ENCODE measurements at regions not wholly inside any gene's neighbourhood (a gene's known extent, or its start where the extent isn't known, plus 50 kb on each side); places are given as distances from the start of the nearest gene placed in this dataset.
"Not testable (repeated sequence)": the region's sequence is repeated elsewhere in the genome, so short reads cannot be mapped to it uniquely, and the experiment has no call there.

DNA sequence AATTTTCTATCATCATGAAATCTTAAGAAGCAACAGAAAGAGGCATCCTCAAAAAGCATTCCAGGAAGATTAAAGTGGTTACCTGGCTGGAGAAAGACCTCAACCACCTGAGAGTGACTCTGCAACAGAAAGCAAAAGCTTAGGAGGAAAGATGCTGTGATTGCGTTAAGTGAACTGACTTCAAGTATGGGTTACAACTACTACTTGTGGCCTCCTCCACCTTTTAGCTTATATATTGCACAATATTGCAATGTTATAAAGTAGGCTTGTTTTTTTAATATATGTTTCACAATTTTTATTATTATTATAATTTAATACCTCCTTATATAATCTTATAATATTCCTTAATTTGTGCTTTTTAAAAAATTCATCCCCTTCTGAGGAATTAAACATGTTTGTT, 1407.5 kb downstream of the KCNT2 start:
- no peak for DNase-seq (ENCODE audit: low spot score)

- no peak for DNase-seq (ENCODE audit: low spot score)
Measured at GRCh38 chr1:195197116-195197515, 1411.1 kb downstream of the KCNT2 start.

DNA sequence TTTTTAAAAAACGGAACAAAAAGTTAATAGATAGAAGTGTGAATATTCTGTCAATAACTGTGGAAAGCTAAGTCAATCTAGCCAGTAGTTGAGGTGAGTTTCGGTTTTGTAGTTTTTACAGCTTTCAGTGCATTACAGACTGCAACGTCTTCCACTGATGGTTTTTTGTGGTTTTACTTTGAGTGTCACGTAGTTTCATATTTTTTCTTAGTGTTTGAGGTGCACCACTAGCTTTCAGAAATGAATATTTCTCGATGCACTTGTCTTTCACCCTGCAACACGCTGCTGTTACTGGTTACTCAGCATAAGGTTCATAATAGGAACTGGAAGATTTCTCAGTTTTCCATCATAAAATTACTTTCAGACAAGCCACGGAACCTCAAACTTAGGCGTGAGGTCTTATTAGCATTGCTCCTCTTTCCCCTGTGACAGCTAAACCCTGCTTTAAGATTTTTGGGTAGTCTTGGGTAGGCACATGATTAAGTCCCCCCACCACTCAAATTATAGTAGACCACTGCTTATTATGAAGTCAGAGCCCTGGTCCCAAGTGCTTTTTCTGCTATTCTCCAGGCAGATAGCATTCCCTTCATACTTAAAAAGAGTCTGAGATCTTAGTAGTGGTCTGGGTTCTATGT, 1412.7 kb downstream of the KCNT2 start:
- no peak for DNase-seq (ENCODE audit: low spot score)

DNA sequence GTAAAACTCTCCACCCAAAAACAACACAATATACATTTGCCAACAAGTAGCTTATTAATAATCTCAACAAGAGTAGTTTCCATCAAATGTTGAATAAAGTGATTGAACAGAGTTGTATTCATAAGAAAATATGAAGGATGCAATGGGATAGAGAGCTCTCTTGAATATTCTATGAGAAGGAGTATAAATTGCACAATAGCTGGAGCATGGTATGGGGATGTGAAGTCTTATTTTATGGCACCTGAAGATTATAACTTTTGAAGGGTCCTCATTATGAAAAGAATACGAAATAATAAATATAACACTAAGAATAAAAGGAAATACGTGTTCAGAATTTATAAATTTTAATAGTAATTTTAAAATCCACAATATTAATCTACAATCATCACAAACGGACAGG, 1415.1 kb downstream of the KCNT2 start:
- DNase-seq (ENCODE audit: low spot score): no peak

DNA sequence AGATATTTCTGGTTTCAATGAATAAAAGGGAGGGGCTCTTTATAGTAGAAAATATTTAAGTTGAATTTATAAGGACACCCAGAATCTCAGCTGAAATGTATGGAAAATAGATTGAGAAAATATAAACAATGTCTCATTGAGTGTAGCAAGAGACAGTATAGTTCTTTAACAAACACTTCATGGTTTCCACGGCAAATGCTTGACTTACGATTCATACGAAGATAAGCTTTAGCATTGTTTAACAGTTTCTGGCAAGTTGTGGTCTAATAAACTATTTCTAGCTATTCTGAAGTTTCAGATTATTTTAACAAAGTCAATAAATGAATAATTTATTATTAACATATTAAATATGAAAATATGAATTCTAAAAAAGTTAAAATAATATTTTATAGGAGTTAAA, 1419.4 kb downstream of the KCNT2 start:
- DNase-seq (ENCODE audit: low spot score): no peak

DNA sequence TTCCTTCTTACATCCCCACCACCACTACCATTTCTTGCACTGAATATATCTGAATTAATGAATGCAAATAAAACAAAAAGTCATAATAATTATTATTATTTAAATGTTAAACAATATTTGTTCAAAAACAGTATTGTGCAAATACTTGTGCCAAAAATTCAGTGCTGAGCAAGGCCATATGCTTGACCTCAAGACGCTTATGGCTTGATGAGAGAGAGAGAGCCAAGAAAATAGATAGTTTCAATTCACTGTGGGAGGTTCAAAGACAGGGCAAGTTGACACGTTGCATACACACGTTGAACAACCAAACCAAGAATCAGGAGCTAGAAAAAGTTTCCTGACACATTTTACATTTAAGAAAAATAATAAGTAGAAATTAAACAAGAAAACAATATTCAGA, 1421.7 kb downstream of the KCNT2 start:
- no peak for DNase-seq (ENCODE audit: low spot score)

DNA sequence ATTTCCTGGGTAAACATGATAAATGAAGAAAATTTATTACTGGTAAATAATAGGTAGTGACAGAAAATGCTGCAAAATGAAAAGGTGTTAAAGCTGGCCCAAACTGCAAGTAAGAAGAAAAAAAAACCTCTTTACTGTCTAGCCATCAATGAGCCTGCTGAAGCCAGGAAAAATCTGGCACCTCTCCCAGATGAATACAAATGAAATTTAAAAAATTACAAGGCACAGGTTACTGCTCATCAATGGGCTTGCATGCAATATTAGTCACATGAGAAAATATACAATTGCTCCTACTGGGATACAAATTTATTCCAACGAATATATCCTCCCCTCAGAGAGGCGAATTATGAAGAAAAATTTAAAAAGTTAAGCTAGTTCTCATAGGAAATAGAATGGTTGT, 1422.5 kb downstream of the KCNT2 start:
- DNase-seq (ENCODE audit: low spot score): no peak

- no peak for DNase-seq (ENCODE audit: low spot score)
Measured at GRCh38 chr1:195185321-195185720, 1422.9 kb downstream of the KCNT2 start.

DNA sequence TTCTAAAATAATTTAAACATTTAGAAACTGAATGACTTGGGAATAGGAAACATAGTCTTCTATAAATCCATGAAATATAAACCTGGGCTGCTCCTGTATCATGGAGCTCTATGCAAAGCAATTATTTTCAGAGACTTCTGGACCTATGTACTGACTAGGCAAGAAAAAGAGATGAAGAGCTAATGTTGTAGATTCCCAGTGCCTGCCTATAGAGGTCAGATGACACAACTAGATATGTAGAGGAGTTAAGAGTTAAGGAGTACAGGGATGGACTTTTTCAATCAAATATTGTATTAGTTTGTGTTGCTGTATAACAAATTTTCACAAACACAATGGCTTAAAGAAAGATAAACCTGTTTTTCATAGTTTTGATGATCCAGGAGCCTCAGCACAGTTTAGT, 1434.5 kb downstream of the KCNT2 start:
- no peak for DNase-seq (ENCODE audit: low spot score)

DNA sequence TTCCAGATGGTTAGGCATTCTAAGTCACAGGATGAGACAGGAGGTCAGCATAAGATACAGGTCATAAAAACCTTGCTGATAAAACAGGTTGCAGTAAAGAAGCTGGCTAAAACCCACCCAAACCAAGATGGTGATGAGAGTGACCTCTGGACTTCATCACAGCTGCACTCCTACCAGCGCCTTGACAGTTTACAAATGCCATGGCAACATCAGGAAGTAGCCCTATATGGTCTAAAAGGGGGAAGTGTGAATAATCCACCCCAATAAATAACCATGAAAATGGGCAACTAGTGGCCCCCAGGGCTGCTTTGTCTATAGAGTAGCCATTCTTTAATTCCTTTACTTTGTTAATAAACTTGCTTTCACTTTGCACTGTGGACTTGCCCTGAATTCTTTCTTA, 1448.4 kb downstream of the KCNT2 start:
- DNase-seq (ENCODE audit: low spot score): not testable (repeated sequence)

DNA sequence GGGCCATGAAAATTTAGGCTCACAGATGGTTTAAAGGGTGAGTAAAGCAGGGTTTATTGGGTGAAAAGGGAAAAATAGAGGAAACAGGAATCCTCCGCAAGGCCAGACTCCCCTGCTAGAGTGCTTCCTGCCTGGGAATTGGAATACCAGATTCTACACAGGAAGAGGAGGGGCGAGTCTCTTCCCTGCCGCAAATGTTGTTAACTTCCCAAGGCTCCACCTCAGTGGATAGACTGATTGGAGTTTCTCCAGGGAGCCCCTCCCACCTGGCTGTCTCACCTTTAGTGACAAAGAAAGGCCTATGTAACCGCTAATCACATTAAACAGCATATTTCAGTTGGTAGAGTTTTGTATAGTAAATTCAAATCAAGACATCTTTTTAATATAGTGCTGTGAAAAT, 1450.1 kb downstream of the KCNT2 start:
- DNase-seq (ENCODE audit: low spot score): no peak

DNA sequence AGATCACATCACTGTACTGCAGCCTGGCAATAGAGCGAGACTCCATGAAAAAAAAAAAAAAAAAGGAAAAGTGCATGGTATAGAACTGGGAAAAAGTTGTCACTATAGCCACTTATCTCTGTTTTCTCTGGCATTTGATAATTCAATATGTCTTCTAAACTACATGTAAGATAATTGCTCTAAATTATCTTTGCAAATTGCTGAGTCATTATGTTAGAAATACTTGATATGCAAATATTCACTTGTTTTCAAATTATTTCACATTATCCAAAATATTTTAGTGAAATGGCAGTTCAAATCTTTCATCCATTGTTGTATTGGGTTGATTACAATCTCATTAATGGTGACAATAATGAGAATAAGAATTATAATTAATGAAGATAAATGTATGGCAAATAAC, 1455.1 kb downstream of the KCNT2 start:
- DNase-seq (ENCODE audit: low spot score): no peak

GRCh38 chr1:195150768-195151167, 1457.5 kb downstream of the KCNT2 start:
- DNase-seq (ENCODE audit: low spot score): no peak

GRCh38 chr1:195141294-195141693, 1466.9 kb downstream of the KCNT2 start:
- DNase-seq (ENCODE audit: low spot score): no peak

- DNase-seq (ENCODE audit: low spot score): no peak
Measured at GRCh38 chr1:195130598-195130997, 1477.6 kb downstream of the KCNT2 start.

DNA sequence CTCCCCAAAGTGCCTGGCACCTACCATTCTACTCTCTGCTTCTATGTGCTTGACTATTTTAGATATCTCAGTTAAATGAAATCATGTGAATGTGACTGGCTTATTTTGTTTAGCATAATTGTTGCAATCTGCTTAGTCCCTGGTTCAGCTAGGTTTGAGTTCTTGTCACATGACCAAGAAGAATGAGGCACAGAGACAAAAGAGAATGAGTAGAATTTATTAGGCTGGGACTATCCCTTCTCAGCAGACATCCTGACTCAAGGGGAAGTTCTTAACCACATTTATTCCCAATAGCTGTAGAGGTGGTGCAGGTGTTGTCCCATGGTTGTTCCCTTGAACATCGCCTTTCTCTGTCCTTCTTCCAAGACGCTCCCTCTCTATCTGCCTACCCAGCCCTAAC, 1485.7 kb downstream of the KCNT2 start:
- DNase-seq (ENCODE audit: low spot score): no peak

- no peak for DNase-seq (ENCODE audit: low spot score)
Measured at GRCh38 chr1:195113471-195113870, 1494.8 kb downstream of the KCNT2 start.

DNA sequence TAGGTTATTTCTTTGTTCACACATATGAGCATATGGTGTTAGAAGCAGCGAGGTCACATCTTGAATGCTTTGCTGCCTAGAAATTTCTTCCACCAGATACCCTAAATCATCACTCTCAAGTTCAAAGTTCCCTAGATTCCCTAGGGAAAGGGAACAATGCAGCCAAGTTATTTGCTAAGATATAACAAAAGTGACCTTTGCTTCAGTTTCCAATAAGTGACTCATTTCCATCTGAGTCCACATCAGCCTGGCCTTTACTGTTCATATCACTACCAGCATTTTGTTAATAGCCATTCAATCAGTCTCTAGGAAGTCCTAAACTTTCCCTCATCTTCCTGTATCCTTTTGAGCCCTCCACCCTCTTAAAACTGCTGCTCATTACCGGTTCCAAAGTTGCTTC, 1502.5 kb downstream of the KCNT2 start:
- no peak for DNase-seq (ENCODE audit: low spot score)

DNA sequence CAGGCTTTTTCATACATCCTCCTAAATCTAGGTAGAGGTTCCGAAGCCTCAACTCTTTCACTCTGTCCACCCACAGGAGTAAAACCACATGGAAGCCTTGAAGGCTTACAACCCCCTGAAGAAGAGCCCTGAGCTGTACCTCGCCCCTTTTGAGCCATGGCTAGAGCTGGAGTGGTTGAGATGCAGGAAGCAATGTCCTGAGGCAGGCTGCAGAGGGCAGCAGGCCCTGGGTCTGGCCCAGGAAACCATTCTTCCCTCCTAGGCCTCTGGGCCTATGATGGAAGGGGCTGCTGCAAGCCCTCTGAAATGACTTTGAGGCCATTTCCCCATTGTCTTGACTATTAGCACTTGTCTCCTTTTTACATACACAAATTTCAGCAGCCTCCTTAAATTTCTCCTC, 1503.0 kb downstream of the KCNT2 start:
- DNase-seq (ENCODE audit: low spot score): no peak

DNA sequence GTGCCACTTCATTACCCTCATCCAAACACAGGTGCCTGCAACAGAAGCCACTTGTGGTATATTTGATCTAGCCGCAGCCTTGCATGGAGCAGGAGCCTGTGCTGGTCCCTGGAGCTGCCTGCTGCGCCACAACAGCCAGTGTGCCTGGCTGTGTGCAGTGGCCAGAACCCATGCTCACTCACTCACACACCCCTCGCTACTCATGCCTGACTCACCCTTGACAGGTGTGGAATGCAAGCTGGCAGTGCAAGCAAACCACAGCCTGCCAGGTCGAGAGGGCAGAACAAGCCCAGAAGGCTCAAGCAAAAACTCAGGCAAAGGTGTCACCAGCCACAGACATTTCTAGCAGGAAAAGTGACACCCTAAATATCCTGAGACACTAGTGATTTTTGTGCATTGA, 1510.9 kb downstream of the KCNT2 start:
- no peak for DNase-seq (ENCODE audit: low spot score)

DNA sequence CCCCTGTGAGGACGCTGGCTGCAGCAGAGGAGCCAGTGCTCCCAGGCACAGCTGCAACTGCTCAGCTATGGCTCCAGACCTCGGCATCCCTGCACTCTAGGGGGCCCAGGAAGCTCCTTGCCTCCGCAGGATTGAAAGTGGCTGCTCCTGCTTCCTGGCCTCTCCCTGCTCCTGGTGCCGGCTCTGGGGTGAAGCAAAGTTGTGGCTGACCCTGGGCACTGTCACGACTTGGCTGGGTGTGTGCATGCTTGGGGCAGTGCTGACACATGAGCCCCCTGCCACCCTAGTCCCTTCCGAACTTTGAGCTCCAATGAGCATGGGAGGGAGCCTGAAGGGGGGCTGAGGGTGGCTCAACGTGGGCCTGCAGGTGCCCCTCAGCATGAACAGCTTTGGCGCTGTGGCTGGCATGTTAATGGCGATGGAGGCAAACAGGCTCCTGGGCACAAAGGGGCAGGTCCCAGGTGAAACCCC, 1512.2 kb downstream of the KCNT2 start:
- DNase-seq (ENCODE audit: low spot score): no peak

DNA sequence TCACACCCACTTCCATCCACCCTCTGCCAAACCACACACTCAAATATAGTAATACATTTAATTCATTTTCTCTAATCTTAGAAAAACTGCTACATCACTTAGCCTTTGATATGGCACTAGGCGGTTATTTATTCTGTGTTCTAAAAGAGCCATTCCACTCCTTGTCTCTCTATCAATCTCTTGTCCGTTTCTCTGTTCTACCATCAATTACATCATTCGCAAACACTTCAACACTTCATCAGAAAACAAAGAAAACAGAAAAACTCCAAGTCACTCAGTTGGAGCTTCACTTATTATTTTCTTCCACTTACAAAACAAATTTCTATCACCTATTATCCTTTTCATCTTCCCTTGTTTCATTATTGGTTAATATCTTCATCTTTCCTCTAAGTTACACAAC, 1523.0 kb downstream of the KCNT2 start:
- DNase-seq (ENCODE audit: low spot score): no peak

- DNase-seq (ENCODE audit: low spot score): no peak
Measured at GRCh38 chr1:195082183-195082582, 1526.1 kb downstream of the KCNT2 start.

DNA sequence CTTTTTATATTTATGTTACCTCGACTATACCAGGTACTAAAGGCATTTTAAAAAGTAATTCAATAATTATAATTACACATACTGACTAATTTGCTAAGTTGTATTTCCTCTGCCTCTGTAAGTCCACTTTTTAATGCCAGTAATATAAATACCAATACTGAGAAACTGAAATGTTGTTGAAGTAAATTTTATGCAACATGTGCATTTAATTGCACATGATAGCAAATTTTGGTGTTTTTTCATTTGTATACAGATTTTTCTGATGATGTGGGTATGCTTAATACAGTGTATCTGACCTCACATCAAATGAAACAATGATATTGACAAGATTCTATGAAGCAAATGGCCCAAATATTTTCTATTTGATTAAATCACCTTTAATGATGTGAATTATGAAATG, 1531.6 kb downstream of the KCNT2 start:
- DNase-seq (ENCODE audit: low spot score): no peak

DNA sequence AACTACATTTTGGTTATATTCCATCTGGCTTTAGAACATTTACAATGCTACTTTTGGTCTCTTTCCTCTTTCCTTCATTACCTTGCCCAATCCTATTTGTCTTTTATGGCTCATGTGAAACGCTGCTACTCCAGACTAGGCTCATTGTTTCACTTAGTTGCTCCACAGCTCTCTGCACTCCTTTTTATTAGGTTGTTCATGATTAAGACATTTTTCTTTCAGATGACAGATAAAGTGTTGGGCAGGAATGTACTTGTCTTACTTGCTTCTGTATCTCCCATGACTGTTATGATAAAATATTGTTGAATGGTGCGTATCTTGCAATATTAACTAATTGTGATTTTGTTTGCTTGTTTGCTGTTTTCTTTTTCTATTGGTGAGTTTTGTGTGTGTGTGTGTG, 1532.3 kb downstream of the KCNT2 start:
- DNase-seq (ENCODE audit: low spot score): no peak

Data from cerebellar cortex (tissue), 1 donor.